Activated naive CD4-positive, alpha-beta T cell treated with anti-CD3 and anti-CD28 coated beads, Interleukin-2, amount 10 ng/mL, durations not matched to agents 7 days and 5 days (primary cell): ENCODE measurements at regions not wholly inside any gene's neighbourhood (a gene's known extent, or its start where the extent isn't known, plus 50 kb on each side); places are given as distances from the start of the nearest gene placed in this dataset.

Source experiments
- CTCF ChIA-PET: fragments of 350-600 bp; sonication (Branson Sonifier 250); formaldehyde crosslinking; loops from one replicate; lab custom pipeline; 2021; ENCODE audit warnings: antibody characterized with exemption; lab: Charles Lee
- DNase-seq: peaks from one replicate; pipeline ENCODE4 v3.0.0-alpha.2; 2020
- H3K27ac Mint-ChIP-seq: one replicate; pipeline ENCODE4 v1.8.0; 2021; ENCODE audit warnings: mild to moderate bottlenecking, moderate library complexity, mixed read lengths
- H3K27me3 Mint-ChIP-seq: one replicate; pipeline ENCODE4 v1.8.0; 2021; ENCODE audit warnings: mild to moderate bottlenecking, mixed read lengths
- H3K36me3 Mint-ChIP-seq: one replicate; pipeline ENCODE4 v1.8.0; 2021; ENCODE audit warnings: mixed read lengths
- H3K4me1 Mint-ChIP-seq: one replicate; pipeline ENCODE4 v1.8.0; 2021; ENCODE audit warnings: mixed read lengths
- H3K4me3 Mint-ChIP-seq: one replicate; pipeline ENCODE4 v1.8.0; 2021; ENCODE audit warnings: mild to moderate bottlenecking, moderate library complexity, mixed read lengths
- H3K9me3 Mint-ChIP-seq: one replicate; pipeline ENCODE4 v1.8.0; 2021; ENCODE audit warnings: mixed read lengths

DNA sequence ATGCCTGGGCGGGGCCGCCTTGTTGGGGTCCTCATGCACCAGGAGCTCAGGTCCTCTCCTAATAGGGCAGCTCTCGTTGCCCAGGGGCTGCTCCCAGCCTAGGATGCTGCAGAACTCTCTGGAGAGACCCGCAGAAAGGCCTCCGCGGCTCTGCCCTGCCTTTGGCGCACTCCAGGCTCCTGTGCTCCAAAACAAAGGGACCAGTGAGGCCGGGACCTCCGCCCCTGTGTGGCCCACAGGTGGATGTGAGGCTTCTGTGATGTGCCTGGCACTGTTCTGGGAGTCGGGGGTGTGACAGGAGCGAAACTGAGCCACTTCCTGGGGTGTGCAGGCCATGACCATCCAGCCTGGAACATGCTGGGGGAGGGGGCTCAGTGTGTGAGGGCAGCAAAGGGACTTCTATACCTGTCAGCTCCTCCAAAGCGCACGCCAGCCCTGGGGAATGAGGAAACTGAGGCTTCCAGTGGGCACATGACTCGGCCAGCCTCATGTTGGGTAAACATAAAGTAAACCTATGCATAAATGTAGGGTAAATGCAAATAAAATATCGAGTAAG is 153.2 kb downstream of the IRF8 start:
- H3K4me1 Mint-ChIP-seq = no peaks in the 10 kb centered on the region
- CTCF ChIA-PET = no interaction called here
- H3K27ac Mint-ChIP-seq = no peak overlapping the region
- peaks cover 24% of the 10 kb centered on the region for H3K27me3 Mint-ChIP-seq
- H3K4me3 Mint-ChIP-seq = no peak overlapping the region
- no peaks in the 10 kb centered on the region for H3K36me3 Mint-ChIP-seq
- no peaks in the 10 kb centered on the region for H3K9me3 Mint-ChIP-seq
- DNase-seq = no peak

- DNase-seq = no peak
- Mint-ChIP-seq H3K4me1 (no peaks in the 10 kb centered on the region), H3K9me3 (no peaks in the 10 kb centered on the region), H3K4me3 (no peak overlapping the region), H3K27ac (no peak overlapping the region), H3K27me3 (peaks cover 17% of the 10 kb centered on the region), H3K36me3 (no peaks in the 10 kb centered on the region)
- CTCF ChIA-PET = no interaction called here
These were observed 154.0 kb downstream of the IRF8 start for GRCh38 chr16:86052926-86053325.

GRCh38 chr16:86059253-86060171 is 160.6 kb downstream of the IRF8 start:
- CTCF ChIA-PET = no interaction called here
- peaks cover 13% of the 10 kb centered on the region for H3K27me3 Mint-ChIP-seq
- no peaks in the 10 kb centered on the region for H3K9me3 Mint-ChIP-seq
- DNase-seq = no peak
- no peaks in the 10 kb centered on the region for H3K4me1 Mint-ChIP-seq
- H3K27ac Mint-ChIP-seq = no peak overlapping the region
- no peak overlapping the region for H3K4me3 Mint-ChIP-seq
- H3K36me3 Mint-ChIP-seq = no peaks in the 10 kb centered on the region

- Mint-ChIP-seq H3K36me3 (no peaks in the 10 kb centered on the region), H3K4me1 (no peaks in the 10 kb centered on the region), H3K27ac (no peak overlapping the region), H3K27me3 (peaks cover 15% of the 10 kb centered on the region), H3K4me3 (no peak overlapping the region), H3K9me3 (no peaks in the 10 kb centered on the region)
- no peak for DNase-seq
- CTCF ChIA-PET = no interaction called here
These were observed 161.7 kb downstream of the IRF8 start for GRCh38 chr16:86060381-86061317.

GRCh38 chr16:86061318-86061695 is 162.3 kb downstream of the IRF8 start:
- CTCF ChIA-PET = no interaction called here
- H3K27me3 Mint-ChIP-seq = peaks cover 15% of the 10 kb centered on the region

DNA sequence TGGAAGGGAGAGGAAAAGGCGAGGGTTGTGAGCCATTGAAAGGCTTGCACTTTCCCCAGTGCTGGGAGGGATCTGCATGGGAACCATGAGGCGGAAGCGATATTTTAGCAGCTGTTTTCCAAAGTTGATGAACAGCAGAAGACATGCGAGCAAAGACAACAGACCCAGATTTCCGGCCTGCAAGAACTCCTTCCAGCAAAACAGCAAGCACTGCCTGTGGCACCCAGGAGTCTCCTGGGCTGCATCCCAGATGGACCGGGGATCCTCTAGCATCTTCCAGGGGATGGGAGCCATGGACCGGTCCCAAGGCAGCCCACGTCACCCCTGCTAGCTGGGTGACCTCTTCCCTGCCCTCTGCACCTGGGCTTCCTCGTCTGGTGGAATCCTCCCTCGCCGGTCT is 162.8 kb downstream of the IRF8 start:
- H3K4me1 Mint-ChIP-seq = no peaks in the 10 kb centered on the region
- DNase-seq = no peak
- H3K27me3 Mint-ChIP-seq = peaks cover 15% of the 10 kb centered on the region
- H3K27ac Mint-ChIP-seq = no peak overlapping the region
- no peaks in the 10 kb centered on the region for H3K9me3 Mint-ChIP-seq
- CTCF ChIA-PET = no interaction called here
- no peak overlapping the region for H3K4me3 Mint-ChIP-seq
- no peaks in the 10 kb centered on the region for H3K36me3 Mint-ChIP-seq

More at GRCh38 chr16:86061318-86061695, 162.3 kb downstream of the IRF8 start:
- Mint-ChIP-seq H3K4me1 (no peaks in the 10 kb centered on the region), H3K9me3 (no peaks in the 10 kb centered on the region), H3K4me3 (no peak overlapping the region), H3K36me3 (no peaks in the 10 kb centered on the region), H3K27ac (no peak overlapping the region)
- DNase-seq = no peak

DNA sequence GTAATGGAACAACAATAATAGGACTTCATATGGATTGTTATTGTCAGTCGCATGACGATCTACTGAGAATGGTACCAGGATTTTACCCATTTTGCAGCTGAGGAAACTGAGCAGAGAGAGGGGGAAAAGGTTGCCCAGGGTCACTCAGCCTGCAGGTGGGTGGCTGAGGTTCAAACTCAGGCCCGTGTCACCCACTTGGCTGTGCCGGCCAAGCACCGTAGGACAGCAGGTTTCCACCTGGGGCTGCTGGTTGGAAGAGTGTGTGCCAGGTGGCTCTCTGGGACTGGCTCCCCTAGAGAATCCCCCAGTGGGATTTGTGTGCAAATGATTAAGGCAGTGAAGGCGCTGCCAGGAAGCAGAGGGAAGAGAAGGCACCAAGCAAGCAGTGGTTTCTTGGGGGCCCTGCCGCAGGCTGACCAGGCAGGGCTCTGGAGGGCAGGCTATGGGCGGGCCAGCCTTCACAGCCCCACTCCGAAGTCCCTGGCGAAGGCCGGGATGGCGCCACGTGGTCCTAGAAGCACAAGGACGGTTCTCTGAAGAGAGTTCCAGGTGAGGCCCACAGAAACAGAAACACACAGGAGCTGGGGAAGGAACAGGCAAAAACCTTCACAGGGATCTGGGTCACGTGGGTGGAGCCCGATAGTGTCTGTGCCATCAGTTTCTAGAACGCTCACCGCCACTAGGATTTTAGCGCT is 163.5 kb downstream of the IRF8 start:
- CTCF ChIA-PET = interaction anchor here (0.8 kb wide), 1 partner anchor 14 kb away, joined by 3 read pairs; no protein-coding TSS in a partner anchor
- Mint-ChIP-seq H3K27me3 (peaks cover 15% of the 10 kb centered on the region), H3K4me3 (no peak overlapping the region), H3K9me3 (no peaks in the 10 kb centered on the region), H3K36me3 (no peaks in the 10 kb centered on the region), H3K27ac (no peak overlapping the region), H3K4me1 (no peaks in the 10 kb centered on the region)
- no peak for DNase-seq

DNA sequence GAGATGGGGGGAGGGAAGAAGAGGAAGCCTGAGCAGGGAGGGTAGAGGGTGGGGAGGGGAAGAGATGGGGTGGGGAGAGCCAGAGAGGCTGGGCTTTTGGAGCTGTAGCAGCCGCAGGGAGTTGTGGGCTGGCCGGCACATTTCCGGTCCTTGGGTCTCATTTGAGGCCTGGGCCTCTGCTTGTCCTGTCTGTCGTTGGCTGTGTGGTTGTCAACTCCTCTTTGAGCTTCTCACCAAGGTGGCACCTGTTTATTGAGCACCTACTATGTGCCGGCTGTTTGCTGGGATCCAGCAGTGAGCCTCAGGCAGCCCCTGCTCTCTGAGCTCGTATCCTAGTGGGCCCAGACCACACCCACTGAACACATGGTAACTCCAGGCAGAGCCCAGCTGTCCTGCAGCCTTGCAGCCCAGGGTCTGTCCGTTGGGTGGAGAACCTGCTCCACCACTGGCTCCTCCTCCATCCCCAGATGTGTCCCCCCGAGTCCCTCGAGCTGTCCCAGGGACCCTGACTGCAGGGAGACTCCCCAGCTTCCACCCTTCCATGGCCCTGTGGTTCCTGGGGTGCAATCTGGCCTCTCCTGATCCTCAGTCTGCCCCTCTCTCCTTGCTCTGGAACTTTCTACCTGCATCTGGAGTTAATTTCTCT is 164.9 kb downstream of the IRF8 start:
- H3K4me3 Mint-ChIP-seq = no peak overlapping the region
- no peaks in the 10 kb centered on the region for H3K4me1 Mint-ChIP-seq
- CTCF ChIA-PET = no interaction called here
- no peak overlapping the region for H3K27ac Mint-ChIP-seq
- DNase-seq = peak; percentile 15
- H3K36me3 Mint-ChIP-seq = no peaks in the 10 kb centered on the region
- peaks cover 15% of the 10 kb centered on the region for H3K27me3 Mint-ChIP-seq
- no peaks in the 10 kb centered on the region for H3K9me3 Mint-ChIP-seq

- no peaks in the 10 kb centered on the region for H3K36me3 Mint-ChIP-seq
- no peak overlapping the region for H3K27ac Mint-ChIP-seq
- DNase-seq = peak; percentile 10
- H3K27me3 Mint-ChIP-seq = peaks cover 19% of the 10 kb centered on the region
- CTCF ChIA-PET = no interaction called here
- H3K9me3 Mint-ChIP-seq = no peaks in the 10 kb centered on the region
- no peak overlapping the region for H3K4me3 Mint-ChIP-seq
- H3K4me1 Mint-ChIP-seq = no peaks in the 10 kb centered on the region
These were observed 165.7 kb downstream of the IRF8 start for GRCh38 chr16:86064431-86065250.

- DNase-seq = no peak
- CTCF ChIA-PET = no interaction called here
These were observed 166.7 kb downstream of the IRF8 start for GRCh38 chr16:86065711-86066110.

DNA sequence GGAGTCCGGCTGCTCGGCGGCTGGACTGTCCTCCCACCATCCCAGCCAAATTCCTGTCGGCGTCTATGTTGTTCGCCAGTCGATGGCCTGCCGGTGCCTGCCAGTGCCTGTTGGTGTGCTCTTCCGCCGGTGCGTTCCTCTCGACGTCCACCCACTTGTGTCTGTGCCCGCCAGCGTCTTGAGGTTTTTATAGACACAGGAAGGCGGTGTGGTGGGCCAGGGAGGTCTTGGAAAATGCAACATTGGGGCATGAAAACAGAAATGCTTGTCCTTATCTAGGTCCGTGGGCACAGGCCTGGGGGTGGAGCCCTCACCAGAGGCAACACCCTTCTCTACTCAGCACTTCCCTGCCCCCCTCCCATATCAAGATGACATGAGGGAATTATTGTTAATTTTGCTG is 167.8 kb downstream of the IRF8 start:
- Mint-ChIP-seq H3K36me3 (no peaks in the 10 kb centered on the region), H3K9me3 (no peaks in the 10 kb centered on the region), H3K4me3 (no peak overlapping the region), H3K27me3 (peaks cover 21% of the 10 kb centered on the region), H3K4me1 (no peaks in the 10 kb centered on the region), H3K27ac (no peak overlapping the region)
- no peak for DNase-seq
- CTCF ChIA-PET = no interaction called here

More at GRCh38 chr16:86065711-86066110, 166.7 kb downstream of the IRF8 start:
- Mint-ChIP-seq H3K36me3 (no peaks in the 10 kb centered on the region), H3K4me1 (no peaks in the 10 kb centered on the region), H3K9me3 (no peaks in the 10 kb centered on the region), H3K27ac (no peak overlapping the region), H3K27me3 (peaks cover 26% of the 10 kb centered on the region), H3K4me3 (no peak overlapping the region)

GRCh38 chr16:86067516-86067915 is 168.6 kb downstream of the IRF8 start:
- Mint-ChIP-seq H3K4me1 (no peaks in the 10 kb centered on the region), H3K36me3 (no peaks in the 10 kb centered on the region), H3K4me3 (no peak overlapping the region), H3K27me3 (peaks cover 27% of the 10 kb centered on the region), H3K27ac (no peak overlapping the region), H3K9me3 (no peaks in the 10 kb centered on the region)
- no peak for DNase-seq
- CTCF ChIA-PET = no interaction called here

DNA sequence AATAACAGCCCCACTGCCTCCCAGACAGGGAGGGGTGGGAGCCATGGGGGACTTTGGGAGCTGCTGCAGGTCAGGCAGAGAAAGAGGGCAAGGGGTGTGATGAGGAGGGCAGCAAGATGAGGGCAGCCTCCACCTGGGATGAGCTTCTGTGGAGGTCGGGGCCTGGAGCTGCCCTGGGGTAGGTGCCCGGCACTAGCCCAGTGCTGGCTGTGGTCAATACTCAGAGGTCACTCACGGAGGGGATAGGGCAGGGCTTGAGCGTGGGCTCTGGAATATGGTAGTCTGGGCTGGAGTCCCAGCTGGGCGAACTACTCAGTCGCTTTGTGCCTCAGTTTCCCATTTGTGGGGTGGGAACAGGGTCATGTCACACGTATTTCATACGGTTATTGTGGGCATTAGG is 169.0 kb downstream of the IRF8 start:
- no peak overlapping the region for H3K27ac Mint-ChIP-seq
- no peaks in the 10 kb centered on the region for H3K9me3 Mint-ChIP-seq
- no peaks in the 10 kb centered on the region for H3K36me3 Mint-ChIP-seq
- no peak for DNase-seq
- H3K4me1 Mint-ChIP-seq = no peaks in the 10 kb centered on the region
- CTCF ChIA-PET = no interaction called here
- peaks cover 31% of the 10 kb centered on the region for H3K27me3 Mint-ChIP-seq
- H3K4me3 Mint-ChIP-seq = no peak overlapping the region
